GM12878 (cell line): ENCODE measurements at regions not wholly inside any gene's neighbourhood (a gene's known extent, or its start where the extent isn't known, plus 50 kb on each side); places are given as distances from the start of the nearest gene placed in this dataset.

Experiments used
- ATAC-seq: fragments of 200-7000 bp; cut with Tn5 transposase; 3 replicates; pipeline ENCODE4 v1.9.1; 2020; ENCODE audit warnings: mild to moderate bottlenecking, moderate library complexity
- BruUV-seq: library from RNA; stranded (reverse); fragments of 400-500 nt; replicated peaks from 2 replicates; lab custom pipeline; 2021; lab: Mats Ljungman, UMichigan
- CTCF ChIA-PET: fragments of 300-600 bp; sonication (Branson Sonifier 250); formaldehyde crosslinking; extraction: SDS; loops from one replicate; lab custom pipeline; 2021; ENCODE audit warnings: inconsistent platforms; lab: Yijun Ruan, JAX
- POLR2A ChIA-PET: fragments of 350-600 bp; formaldehyde crosslinking; extraction: SDS; loops from one replicate; lab custom pipeline; 2021; ENCODE audit warnings: inconsistent platforms; lab: Charles Lee
- RAD21 ChIA-PET: fragments of 300-600 bp; sonication (Branson Sonifier 250); formaldehyde crosslinking; loops from one replicate; lab custom pipeline; 2023; ENCODE audit warnings: antibody characterized with exemption; ENCODE audit not compliant: unreplicated experiment; lab: Charles Lee
- SMC1A ChIA-PET: fragments of 300-600 bp; sonication (Branson Sonifier 250); formaldehyde crosslinking; loops from one replicate; lab custom pipeline; 2023; ENCODE audit not compliant: unreplicated experiment, uncharacterized antibody; lab: Charles Lee
- DNase-seq: peaks from one replicate; pipeline ENCODE4 v3.0.0-alpha.2; 2011; ENCODE audit warnings: low read depth, low spot score
- FAIRE-seq: peaks from 3 replicates; lab custom pipeline; 2011; peaks lifted over from hg19 to GRCh38; lab: Jason Lieb, UNC
- H2AFZ ChIP-seq: 2 replicates; pipeline ENCODE4 v1.6.0; 2011; ENCODE audit warnings: low read depth, low read length, control low read depth; ENCODE audit not compliant: control insufficient read depth
- H3K27ac ChIP-seq: 2 replicates; pipeline ENCODE4 v1.5.1; 2011; ENCODE audit warnings: control low read depth; ENCODE audit not compliant: control insufficient read depth, insufficient read depth
- H3K27me3 ChIP-seq, 2 experiments: replicated peaks in 1 of 2; 2 replicates each; pipeline versions ENCODE4 v1.6.0 to v1.6.1; 2011; ENCODE audit warnings: low read length in 1 of 2; ENCODE audit not compliant: control insufficient read depth in 2 of 2, insufficient read depth in 2 of 2
- H3K36me3 ChIP-seq, 2 experiments: 2 replicates each; pipeline ENCODE4 v1.5.1; 2011; ENCODE audit warnings: low read length in 1 of 2; ENCODE audit not compliant: control insufficient read depth in 2 of 2, insufficient read depth in 2 of 2
- H3K4me1 ChIP-seq: 2 replicates; pipeline ENCODE4 v1.6.1; 2011; ENCODE audit warnings: mild to moderate bottlenecking, low read length, moderate library complexity, mixed read lengths; ENCODE audit not compliant: control insufficient read depth, insufficient read depth
- H3K4me2 ChIP-seq: 2 replicates; pipeline ENCODE4 v1.6.0; 2011; ENCODE audit warnings: control low read depth; ENCODE audit not compliant: control insufficient read depth, insufficient read depth
- H3K4me3 ChIP-seq: fragments of 200-600 bp; sonication (generic); 2 replicates; pipeline ENCODE4 v1.5.1; 2016
- H3K79me2 ChIP-seq: 2 replicates; pipeline ENCODE4 v1.6.0; 2011; ENCODE audit warnings: low read length; ENCODE audit not compliant: control insufficient read depth, insufficient read depth
- H3K9ac ChIP-seq: 2 replicates; pipeline ENCODE4 v1.8.0; 2011; ENCODE audit warnings: low read length, control low read depth, mixed read lengths; ENCODE audit not compliant: control insufficient read depth, insufficient read depth
- H3K9me3 ChIP-seq: replicated peaks from 3 replicates; pipeline ENCODE4 v1.5.1; 2011; ENCODE audit warnings: mild to moderate bottlenecking, low read length; ENCODE audit not compliant: control insufficient read depth, insufficient read depth
- H4K20me1 ChIP-seq: 2 replicates; pipeline ENCODE4 v1.6.0; 2011; ENCODE audit not compliant: control insufficient read depth, insufficient read depth
- ATF7 ChIP-seq: fragments of 450-650 bp; IDR thresholded peaks from 2 replicates; pipeline ENCODE4 v1.6.1; 2016; ENCODE audit warnings: low read depth, mild to moderate bottlenecking
- IKZF1 ChIP-seq: fragments of 450-650 bp; conservative IDR thresholded peaks from 2 replicates; pipeline ENCODE4 v1.6.1; 2017; ENCODE audit warnings: antibody characterized with exemption, mild to moderate bottlenecking
- IRF5 ChIP-seq: fragments of 450-650 bp; IDR thresholded peaks from 2 replicates; pipeline ENCODE4 v1.6.1; 2017; ENCODE audit warnings: borderline replicate concordance
- JUNB ChIP-seq: IDR thresholded peaks from 2 replicates; pipeline ENCODE4 v1.6.1; 2016; ENCODE audit warnings: antibody characterized with exemption, mild to moderate bottlenecking
- MEF2A ChIP-seq: IDR thresholded peaks from 2 replicates; pipeline ENCODE4 v1.6.1; 2011; ENCODE audit warnings: low read depth, mild to moderate bottlenecking, low read length, moderate library complexity; ENCODE audit not compliant: insufficient read depth
- MYB ChIP-seq: fragments of 150-350 bp; IDR thresholded peaks from 2 replicates; pipeline ENCODE4 v1.6.1; 2014; ENCODE audit warnings: mild to moderate bottlenecking, low read depth, low read length, borderline replicate concordance
- REST ChIP-seq: IDR thresholded peaks from 2 replicates; pipeline ENCODE4 v1.6.1; 2012; ENCODE audit warnings: mild to moderate bottlenecking, low read depth, low read length
- SMAD5 ChIP-seq: IDR thresholded peaks from 2 replicates; pipeline ENCODE4 v1.6.1; 2016; ENCODE audit warnings: antibody characterized with exemption, low read depth
- SREBF1 ChIP-seq: IDR thresholded peaks from 2 replicates; pipeline ENCODE4 v1.6.1; 2012; ENCODE audit warnings: mild to moderate bottlenecking, low read length
- TAF1 ChIP-seq: IDR thresholded peaks from 2 replicates; pipeline ENCODE4 v1.6.1; 2011; ENCODE audit warnings: mild to moderate bottlenecking, low read depth, low read length, borderline replicate concordance
- ZBTB40 ChIP-seq: fragments of 450-650 bp; IDR thresholded peaks from 2 replicates; pipeline ENCODE4 v1.6.1; 2016; ENCODE audit warnings: mild to moderate bottlenecking, moderate library complexity, borderline replicate concordance
- WGBS: methylation state at CpG from one replicate; pipeline ENCODE4 v1.1.6; 2016; ENCODE audit warnings: low lambda C conversion rate; ENCODE audit not compliant: insufficient replicate concordance, insufficient coverage; ENCODE audit errors: missing lambda C conversion rate; 5-methylcytosine and 5-hydroxymethylcytosine counted together
- in situ Hi-C: fragments of 300-500 bp; cut with MboI; formaldehyde crosslinking; loops from 9 replicates; pipeline ENCODE4 v1.14.3; 2018; ENCODE audit warnings: mixed read lengths
- intact Hi-C: fragments of 100-400 bp; cut with micrococcal nuclease; formaldehyde crosslinking; loops from one replicate; pipeline ENCODE4 v1.14.2; 2022; ENCODE audit not compliant: unreplicated experiment

- H4K20me1 ChIP-seq: no peaks in the 10 kb centered on the region
- ATAC-seq (no peak), DNase-seq (no peak)
- H2AFZ ChIP-seq: no peak overlapping the region
- H3K9me3 ChIP-seq: no peaks in the 10 kb centered on the region
- POLR2A ChIA-PET: no interaction called here
- TF ChIP-seq SMAD5: no peak
- no peak for TF ChIP-seq REST
- TF ChIP-seq IKZF1: no peak
- TF ChIP-seq, all 136 proteins: peak for 0
- no TSS peak for BruUV-seq
- Histone ChIP-seq H3K4me3 (no peak overlapping the region), H3K79me2 (no peaks in the 10 kb centered on the region), H3K27ac (no peak overlapping the region), H3K4me1 (no peaks in the 10 kb centered on the region), H3K27me3 (no peaks in the 10 kb centered on the region), H3K36me3 (no peaks in the 10 kb centered on the region), H3K4me2 (no peak overlapping the region), H3K9ac (no peak overlapping the region)
- intact Hi-C loops (no loop called here), in situ Hi-C loops (no loop called here)
- WGBS: 42% methylated on average over 5 of the region's 5 CpGs
- ChIA-PET RAD21 (no interaction called here), SMC1A (no interaction called here), CTCF (no interaction called here)
- no peak for FAIRE-seq
These were observed 1053.7 kb upstream of the ZEB2 start for GRCh38 chr2:145573608-145574007.

GRCh38 chr2:145572238-145572637, 1052.3 kb upstream of the ZEB2 start:
- no peaks in the 10 kb centered on the region for H3K36me3 ChIP-seq
- in situ Hi-C loops (no loop called here), intact Hi-C loops (no loop called here)
- H3K9me3 ChIP-seq: no peaks in the 10 kb centered on the region
- no peak overlapping the region for H3K4me3 ChIP-seq
- POLR2A ChIA-PET: no interaction called here
- no peak overlapping the region for H3K4me2 ChIP-seq
- no peak overlapping the region for H3K27ac ChIP-seq
- no peak overlapping the region for H3K9ac ChIP-seq
- H4K20me1 ChIP-seq: no peaks in the 10 kb centered on the region
- DNase-seq (no peak), FAIRE-seq (no peak), ATAC-seq (no peak)
- H3K4me1 ChIP-seq: no peaks in the 10 kb centered on the region
- no TSS peak for BruUV-seq
- SMC1A ChIA-PET: no interaction called here
- no peaks in the 10 kb centered on the region for H3K27me3 ChIP-seq
- no peak overlapping the region for H2AFZ ChIP-seq
- RAD21 ChIA-PET: no interaction called here
- CTCF ChIA-PET: no interaction called here
- no peaks in the 10 kb centered on the region for H3K79me2 ChIP-seq
- TF ChIP-seq MEF2A: no peak
- TF ChIP-seq TAF1: no peak
- no peak for TF ChIP-seq JUNB
- TF ChIP-seq MYB: no peak
- TF ChIP-seq SREBF1: no peak
- TF ChIP-seq ZBTB40: no peak
- TF ChIP-seq IRF5: no peak
- TF ChIP-seq ATF7: no peak
